Myocyte (in vitro differentiated cells): ENCODE measurements at regions not wholly inside any gene's neighbourhood (a gene's known extent, or its start where the extent isn't known, plus 50 kb on each side); places are given as distances from the start of the nearest gene placed in this dataset.

Experiments used
- DNase-seq: peaks from one replicate; pipeline ENCODE4 v3.0.0-alpha.2; 2012; ENCODE audit warnings: low read depth

DNA sequence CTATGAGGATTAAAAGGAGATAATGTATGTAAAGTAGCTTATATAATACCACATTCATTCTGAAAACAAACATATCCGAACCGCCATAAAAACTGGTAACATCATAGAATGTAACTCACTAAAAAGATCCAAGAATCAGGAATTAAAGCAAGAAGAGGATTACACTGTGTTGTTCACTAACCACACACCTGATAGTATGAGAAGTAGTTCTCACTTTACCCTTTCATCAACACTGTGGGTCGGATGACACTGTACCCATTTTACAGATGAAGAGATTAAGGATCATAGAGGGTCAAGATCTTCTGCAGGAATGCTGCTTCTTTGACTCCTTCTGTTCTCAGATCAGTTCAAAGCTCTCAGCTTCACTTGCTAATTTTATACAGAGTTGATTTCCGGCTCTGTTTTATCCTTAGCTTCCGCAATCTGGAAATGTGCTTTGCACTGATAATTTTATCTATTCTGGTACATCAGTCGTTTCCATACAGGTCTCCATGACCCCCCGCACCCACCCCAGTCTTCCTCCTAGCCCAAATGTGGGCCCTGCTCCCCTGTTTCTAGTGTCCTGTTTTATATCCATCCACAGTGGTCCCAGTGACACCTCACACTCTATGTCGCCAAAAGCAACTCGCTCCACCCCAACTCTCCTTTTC is 288.6 kb upstream of the CCL2 start:
- DNase-seq: no peak

DNA sequence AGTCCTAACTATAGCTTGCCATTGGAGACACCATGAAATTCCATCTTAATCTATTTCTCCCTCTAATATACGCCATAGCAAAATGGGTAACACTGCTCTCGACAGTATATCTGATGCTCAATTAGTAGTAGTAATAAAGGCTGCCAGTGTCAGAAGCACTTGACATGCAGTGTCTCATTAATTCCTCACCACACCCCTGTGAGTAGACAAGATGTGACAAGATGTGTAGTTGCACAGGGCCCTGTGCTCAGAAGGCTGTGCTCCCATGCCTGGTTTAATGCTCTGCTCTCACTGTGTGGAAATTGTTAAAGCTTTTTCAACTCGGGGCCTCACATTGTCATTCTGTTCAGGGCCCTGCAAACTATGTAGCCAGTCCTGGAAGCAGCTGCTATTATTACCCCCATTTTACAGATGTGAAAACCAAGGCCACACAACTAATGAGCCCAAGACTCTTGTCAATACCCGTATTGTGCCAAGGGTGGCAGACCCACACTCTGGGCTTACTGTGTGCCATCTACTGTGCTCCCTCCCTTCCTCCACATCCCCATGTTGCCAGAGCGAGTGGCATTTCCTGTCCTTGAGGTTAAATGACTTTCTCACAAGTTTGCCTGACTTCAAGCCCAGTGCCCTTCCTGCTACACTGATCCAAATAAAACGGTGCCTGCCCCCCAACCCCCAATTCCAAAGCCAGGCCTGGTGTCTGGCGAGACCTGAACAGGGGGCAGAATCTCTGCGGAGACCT is 287.3 kb upstream of the CCL2 start:
- DNase-seq: no peak

DNA sequence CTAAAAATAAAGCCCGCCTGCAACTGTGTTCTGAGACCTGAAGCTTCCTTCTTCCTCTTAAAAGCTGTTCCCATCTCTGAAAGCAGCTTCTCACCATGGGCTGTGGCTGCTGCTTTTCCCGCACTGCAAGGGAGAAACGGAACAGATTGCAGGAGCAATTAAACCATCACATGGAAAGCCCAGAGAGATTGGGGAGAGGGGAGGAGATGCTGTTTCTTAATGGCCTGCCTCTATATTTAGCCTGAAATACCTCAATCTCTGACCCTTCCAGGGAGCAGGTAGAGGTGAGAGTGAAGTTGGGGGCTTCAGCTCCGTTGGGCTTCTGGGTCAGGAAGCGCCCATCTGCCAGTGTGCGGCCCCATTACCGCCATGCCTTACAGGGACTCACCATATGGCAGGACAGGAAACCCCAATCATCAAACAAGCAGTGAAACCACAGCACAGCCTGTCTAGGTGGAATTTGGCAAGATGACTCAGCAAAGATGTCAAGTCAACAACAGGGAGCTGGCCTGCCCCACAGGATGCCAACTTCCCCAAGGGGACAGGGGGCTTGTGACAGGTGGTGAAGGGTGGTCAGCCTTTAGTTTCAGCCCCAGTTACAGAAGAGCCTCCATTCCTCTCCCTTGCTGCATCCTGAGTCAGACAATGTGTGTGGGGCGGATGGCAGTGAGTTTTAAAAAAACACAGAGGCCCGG is 286.6 kb upstream of the CCL2 start:
- no peak for DNase-seq

DNA sequence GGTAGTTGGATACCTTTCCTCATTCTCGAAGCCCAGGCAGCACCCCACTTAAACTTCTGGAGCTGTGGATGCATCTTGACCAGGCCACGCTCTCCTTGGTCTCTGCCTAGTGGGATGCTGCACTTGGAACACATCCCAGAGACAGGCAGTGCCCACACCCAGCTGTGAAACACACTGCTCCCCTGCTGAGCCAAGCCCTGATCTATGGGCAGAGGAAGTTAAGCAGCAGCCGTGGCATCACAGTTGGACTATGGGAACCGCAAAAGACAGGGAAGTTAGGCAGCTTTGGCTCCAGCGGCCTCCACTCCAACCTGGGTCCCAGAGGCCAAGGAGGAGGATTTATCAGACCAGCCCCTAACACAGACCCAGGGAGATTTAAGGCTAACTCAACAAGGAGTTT is 284.8 kb upstream of the CCL2 start:
- no peak for DNase-seq

DNA sequence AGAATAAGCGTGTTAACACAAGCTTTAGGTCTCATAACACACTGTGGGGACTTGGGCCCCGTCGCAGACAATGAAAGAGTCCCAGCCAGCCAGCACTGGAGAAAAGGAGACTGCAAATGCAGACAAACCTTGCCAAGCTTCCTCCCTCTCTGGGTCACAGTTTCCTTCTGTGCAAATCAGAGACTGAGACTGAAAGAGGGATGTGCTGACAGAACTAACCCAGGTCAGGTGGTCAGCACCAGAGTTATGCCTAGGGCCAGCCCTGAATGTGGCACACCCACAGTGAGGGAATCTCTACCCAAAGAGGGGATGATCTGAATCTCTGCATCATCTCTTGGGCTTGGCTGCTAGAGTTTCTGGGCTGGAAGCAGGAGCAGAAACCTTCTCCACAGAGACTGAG is 282.3 kb upstream of the CCL2 start:
- DNase-seq: no peak

DNA sequence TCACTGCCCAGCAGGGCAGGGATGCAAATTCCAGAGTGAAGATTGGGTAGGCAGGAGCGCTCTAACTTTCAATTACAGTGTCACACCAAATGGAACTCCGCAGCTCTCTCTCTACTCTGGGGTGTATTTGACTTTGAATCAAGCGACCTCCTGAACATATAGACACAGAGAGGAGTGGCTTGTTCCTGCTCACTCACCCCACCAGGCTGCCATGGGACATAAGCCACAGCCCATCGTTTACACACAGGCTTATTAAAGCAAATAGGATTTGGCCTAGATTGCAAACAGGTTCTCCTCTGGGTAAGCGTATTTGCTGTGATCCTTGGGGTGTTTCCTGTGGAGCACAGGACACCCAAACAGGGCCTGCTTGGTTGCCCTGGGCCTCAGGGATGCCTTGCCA is 281.6 kb upstream of the CCL2 start:
- no peak for DNase-seq

DNA sequence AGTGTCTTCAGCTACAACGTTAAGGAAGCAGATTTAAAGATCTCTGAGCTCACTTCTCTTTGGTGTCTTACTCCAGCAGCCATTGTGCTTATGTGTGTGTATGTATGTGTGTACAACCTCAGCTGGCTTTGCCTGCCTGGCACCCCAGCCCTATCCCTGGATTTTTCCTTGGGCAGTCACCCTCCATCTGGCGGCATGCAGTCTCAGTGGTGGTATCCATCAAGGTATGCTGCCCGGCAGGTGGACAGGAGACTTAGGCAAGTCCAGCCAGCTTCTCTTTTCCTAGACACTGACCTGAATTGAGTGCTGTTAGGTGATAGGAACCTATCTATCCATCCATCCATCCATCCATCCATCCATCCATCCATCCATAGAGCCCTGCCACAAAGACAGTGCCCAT is 280.8 kb upstream of the CCL2 start:
- DNase-seq: no peak

DNA sequence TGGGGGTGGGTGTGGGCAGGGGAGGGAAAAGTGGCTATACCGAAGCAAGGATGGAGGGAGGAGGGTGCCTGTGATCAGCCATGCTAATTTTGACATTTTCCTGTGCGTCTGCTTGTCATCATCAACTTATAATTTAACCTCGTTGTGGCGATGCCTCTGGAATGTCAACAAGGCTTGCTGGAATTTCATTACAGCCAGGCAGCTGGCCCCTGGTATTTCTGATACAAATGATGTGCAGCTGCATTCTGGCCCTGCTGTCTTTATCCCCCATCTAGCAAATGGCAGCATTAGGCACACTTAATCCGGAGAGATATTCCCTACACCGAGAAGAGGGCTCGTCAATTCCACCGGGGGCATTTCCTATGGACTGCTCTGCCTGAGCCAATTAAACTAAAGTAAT is 278.3 kb upstream of the CCL2 start:
- DNase-seq: no peak

DNA sequence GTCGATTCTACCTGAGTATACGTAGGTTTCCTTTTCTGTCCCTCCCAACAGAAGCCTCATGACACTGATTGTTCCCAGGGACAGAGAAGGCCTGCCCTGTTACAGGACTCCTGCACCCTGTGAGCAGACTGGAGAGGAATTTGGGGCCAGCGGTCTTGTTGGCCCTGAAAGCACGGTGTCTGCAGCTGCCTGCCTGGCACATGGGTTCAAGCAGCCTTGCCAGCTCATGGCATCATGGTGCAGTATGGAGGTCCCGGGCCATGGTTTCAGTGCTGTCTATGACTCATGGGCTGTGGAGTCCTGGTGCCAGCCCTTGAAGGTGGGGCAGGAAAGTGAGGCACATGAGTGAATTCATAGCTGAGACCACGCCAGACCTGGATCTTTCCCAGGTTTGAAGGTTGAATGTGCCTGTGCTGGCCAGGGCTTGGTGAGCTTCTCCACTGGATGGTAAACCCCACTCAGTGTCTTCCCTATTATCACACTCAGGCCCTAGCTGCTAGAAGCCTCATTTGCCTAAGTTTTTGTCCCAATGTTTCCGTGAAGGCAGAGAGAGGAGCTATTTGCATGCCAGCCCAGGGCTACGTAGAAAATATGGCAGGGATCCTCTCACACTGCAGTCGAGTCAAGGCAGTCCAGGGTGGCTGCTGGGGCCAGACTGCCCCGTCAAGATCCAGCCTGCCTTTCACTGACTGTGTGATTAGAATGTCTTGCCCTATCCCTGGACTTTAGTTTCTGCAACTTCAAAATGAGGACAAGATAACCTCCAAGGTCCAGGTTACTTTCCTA is 277.2 kb upstream of the CCL2 start:
- DNase-seq: no peak

DNA sequence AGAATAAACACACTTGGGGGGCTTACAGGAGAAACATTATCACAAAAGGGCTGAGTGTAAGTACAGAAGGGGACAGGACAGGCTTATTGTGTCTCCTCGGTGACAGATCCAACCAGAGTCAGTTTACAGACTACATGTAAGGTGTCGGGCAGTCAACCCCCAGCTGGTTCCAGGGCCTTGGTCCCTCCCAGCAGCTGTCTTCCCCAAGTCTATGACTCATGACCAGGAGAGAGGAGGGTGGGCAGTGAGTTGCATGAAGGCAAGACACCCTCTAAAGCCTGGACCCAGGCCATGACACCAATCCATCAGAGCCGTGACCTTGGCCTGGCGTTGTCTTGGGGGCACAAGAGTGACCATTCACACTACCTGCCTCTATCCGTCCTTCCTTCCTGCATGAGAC is 276.2 kb upstream of the CCL2 start:
- no peak for DNase-seq

DNA sequence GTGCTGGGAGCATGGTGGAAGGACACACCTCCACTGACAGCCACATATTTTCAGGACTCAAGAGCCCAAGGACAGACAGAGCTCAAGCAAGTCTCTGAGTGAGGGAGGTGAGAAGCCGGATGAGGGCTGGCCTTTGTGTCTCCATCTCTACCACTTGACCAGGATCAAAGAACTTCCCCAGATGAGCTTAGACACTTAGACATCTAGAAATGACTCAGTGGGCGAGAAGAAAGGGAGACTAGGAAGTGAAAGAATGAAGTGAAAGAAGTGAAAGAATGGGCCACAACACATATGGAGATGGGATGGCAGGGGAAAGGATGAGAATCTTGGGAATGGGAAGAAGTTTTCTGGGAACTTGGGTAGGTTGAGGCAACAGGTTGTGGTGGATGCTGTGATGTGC is 274.9 kb upstream of the CCL2 start:
- DNase-seq: no peak

DNA sequence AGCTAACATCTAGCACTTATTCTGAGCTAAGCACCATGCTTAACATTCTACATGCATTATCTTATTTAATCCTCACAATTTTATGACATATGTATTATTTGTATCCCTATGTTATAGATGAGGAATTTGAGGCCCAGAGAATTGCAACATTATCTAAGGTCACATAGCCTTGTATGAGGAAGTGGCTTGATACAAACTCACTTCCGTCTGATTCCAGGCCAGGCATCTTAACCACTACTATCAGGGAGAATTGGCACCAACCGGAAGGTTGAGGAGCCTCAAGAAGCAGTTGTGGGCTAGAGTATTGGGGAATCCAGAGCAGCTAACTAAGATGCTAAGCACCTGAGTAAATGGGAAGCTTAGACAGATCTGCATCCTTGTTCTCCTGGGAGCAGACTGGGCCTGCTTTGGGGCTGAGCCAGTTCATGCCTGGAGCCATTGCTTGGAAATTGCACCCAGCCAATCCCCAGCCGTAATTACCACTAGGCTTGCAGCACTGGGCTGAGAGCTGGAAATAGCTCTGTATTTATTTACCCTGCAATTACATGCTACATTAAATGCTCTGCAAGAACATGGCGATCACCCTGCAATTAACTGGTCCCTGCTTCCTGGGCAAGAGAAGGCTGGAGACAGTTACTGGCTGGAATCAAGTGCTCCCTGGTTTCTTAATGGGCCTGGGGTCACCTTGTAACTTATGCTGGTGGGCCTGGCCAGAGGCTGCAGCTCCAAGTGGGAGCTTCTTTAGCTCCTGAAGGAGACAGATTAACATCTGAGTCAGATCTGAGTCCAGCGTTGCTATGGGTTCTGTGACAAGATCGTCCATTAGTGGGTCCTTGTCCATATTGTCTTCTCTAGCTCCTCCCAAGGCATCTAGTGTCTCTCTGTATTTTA is 273.1 kb upstream of the CCL2 start:
- no peak for DNase-seq

DNA sequence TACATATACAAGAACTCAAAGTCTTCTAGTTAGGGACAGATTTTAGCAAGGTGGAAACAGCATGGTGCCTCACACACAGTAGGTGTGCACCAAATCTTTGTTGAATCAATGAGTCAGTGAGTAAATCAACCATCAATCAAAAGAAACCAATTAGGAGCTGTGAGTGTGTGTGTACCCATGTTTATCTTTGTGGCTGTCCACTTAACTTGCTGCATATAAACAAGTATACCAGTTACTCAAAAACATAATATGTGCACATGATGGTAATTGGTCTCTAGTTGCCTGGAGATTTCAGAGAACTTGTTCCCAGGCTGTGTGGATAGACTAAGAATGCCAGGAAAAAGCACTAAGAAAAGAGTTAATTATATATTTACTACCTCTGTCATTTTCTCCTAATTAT is 272.2 kb upstream of the CCL2 start:
- no peak for DNase-seq

DNA sequence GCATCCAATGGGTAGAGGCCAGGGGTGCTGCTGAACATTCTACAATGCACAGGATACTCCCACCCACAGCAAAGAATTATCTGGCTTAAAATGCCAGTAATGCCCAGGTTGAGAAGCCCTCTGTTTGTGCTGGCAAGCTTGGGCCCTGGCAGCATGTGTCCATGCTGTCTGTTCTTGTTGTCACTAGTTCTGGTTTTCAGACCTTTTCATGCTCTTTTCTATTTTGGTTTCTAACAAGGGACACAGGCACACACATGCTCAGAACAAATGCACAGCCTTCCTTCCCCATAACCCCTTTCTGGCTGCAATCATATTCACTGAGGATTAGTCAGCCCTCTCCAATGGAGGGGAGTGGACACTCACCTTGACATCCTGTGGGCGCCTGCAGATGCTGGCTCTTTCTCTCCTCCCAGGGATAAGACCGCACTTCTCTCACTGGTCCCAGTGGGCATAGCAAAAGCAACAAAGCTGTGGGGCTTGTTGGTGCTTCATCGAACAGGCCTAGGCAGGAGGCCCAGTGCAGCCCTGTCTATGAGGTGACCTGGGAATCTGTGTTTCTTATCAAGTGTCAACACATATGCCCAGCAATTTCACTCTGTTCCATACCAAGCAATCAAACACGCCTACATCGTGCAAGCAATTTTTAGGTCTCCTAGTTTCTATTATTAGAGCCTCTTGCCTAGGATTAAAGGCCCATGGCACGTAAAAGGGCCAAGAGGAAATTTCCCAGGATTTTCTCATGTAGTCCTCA is 271.1 kb upstream of the CCL2 start:
- DNase-seq: no peak

DNA sequence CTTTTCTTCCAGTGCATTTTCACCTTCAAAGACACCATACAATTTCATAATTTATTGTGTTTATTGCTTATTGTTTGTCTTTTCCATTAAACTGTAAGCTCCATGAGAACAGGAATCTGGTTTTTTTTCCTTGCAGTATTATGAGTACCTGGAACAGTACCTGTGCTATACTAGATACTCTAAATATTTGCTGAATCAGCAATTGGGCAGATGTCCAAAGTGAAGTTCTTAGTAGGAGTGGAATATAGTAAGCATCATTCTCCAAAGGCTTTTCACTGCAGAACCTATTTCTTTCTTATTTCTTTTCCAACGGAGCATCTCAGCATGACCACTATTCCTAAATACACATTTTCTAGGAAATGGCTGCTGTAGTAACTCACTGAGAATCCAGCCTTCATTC is 269.0 kb upstream of the CCL2 start:
- DNase-seq: no peak

DNA sequence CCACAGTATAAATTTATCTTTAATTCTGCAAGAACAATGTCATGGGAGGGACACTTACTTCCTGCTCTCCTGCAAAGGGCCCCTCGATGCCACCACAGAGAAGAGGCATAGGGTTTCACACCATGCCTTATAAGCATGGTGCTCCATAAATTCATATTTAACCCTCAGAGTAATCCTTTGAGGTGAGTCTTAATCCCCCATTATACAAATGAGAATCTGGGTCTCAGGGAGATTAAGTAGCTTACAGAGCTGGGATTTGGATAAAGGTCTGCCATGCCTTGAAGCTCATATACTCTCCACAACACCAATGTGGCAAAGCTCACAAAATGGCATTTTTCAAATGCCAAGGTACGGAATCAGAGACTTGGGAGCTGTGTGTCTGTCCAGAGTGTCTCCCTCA is 268.5 kb upstream of the CCL2 start:
- DNase-seq: no peak

DNA sequence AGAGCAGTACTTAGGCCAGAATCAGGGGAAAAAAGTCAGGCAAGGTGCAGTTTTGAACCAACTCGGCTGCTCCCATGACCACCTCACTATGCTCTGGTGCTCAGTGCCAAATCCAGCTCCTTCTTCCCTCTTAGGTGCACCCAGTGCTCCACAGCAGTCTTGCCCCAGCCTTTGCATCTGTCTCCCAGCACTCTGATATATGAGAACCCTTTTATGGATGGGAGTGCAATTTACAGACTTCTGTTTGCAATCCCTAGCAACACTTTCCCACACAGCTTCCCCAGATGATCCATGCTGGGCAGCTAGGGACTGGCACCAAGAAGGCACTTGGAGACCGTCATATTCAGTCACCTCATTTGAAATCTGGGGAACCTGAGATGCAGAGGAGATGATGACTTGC is 267.9 kb upstream of the CCL2 start:
- DNase-seq: no peak

DNA sequence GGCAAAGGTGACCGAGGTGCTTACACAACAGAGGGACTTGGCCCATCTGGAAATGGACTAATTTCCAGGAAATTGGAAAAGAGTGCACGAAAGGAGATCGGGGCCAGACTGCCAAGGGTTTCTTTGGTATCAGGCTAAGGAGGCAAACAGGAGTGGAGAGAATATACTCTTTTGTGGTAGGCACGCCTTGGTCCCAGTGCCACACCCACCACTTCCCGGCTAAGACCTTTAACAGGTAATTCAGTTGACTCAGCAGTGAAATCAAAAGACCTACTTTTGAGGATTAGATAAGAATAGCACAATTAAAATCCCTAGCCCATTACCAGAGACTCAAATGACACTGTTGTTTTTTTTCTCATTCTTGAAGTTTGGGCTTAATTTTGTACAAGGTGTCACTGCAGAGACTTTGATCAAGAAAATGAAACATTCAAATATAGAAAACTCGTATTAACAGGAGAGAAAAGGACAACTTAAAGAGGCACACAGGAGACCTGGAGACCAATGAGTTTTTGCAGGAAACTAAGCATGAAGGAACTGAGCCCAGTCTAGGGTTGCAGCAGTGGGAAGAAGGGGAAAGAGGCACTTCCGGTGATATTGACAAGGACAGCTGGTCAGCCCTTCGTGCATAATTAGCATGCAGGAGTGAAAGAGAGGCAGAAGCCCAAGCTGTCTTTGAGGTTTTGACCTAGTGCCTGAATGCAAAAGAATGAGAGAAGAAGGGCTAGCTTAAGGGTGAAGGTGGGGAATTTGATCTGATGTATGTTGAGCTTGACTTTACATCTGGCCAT is 265.5 kb upstream of the CCL2 start:
- no peak for DNase-seq

DNA sequence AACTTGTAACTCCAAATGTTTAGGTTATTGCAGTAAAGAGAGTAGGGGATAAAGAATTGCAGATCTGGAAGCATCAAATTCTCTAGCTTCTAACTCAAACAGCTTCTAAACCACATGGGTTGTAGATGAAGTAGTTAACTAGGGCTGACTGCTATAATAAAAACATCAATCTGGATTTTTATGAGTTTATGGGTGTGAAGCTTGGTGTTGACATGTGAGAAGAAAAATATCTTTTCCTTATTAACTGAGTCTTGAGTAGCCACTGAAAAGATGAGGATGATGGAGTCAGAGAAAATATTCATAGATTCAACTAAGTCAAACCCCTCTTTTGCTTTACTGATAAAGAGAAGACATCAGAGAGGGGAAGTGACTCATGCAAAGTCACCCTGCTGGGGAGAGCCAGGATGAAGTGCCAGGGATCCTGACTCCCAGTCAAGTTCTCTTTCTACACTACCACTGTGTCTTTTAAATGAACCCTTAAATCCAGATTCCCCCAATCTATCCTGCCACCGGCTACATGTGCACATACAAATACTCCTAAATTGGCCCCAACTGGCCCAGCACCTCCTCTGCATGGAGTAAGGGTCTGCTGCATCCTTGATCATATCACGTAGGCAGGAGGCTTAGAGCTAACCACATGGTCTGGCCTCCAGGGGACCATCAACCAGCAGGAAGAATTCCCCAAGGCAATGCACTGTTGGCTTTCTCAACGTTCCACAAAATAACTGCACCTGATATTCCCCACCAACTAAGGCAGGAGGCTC is 264.0 kb upstream of the CCL2 start:
- DNase-seq: no peak
